GM23248 (cell line): ENCODE measurements at regions not wholly inside any gene's neighbourhood (a gene's known extent, or its start where the extent isn't known, plus 50 kb on each side); places are given as distances from the start of the nearest gene placed in this dataset.

Source experiments
- EZH2 ChIP-seq: fragments of 200-600 bp; sonication (generic); IDR thresholded peaks from 2 replicates; pipeline ENCODE4 v1.6.1; 2018; ENCODE audit warnings: antibody characterized with exemption, mild to moderate bottlenecking; ENCODE audit not compliant: insufficient read depth, poor library complexity, severe bottlenecking
- EZH2phosphoT487 ChIP-seq: fragments of 200-600 bp; sonication (generic); IDR thresholded peaks from 2 replicates; pipeline ENCODE4 v1.6.1; 2018; ENCODE audit warnings: antibody characterized with exemption, moderate library complexity, mild to moderate bottlenecking, low read depth; ENCODE audit not compliant: insufficient read depth

- TF ChIP-seq EZH2phosphoT487 (no peak), EZH2 (no peak)
Measured at GRCh38 chrX:84729809-84730208, 227.6 kb upstream of the HDX start.
